ENCODE measurements at regions not wholly inside any gene's neighbourhood (a gene's known extent, or its start where the extent isn't known, plus 50 kb on each side); places are given as distances from the start of the nearest gene placed in this dataset.

- Histone ChIP-seq H3K4me3 (ENCODE audit: low read depth, low read length) (no peak overlapping the region), H3K9me3 (ENCODE audit: control insufficient read depth, insufficient read depth, low read length) (no peaks in the 10 kb centered on the region), H3K4me1 (ENCODE audit: control insufficient read depth, insufficient read depth, low read length) (peaks cover 5% of the 10 kb centered on the region), H3K27me3 (ENCODE audit: control insufficient read depth, insufficient read depth, low read length) (no peaks in the 10 kb centered on the region), H3K36me3 (ENCODE audit: control insufficient read depth, insufficient read depth, low read length) (no peaks in the 10 kb centered on the region), H3K9ac (ENCODE audit: low read depth, low read length) (no peak overlapping the region)
Measured at GRCh38 chr2:206863716-206864115, 75.6 kb upstream of the CPO start.

GRCh38 chr2:206867006-206867405, 72.3 kb upstream of the CPO start:
- Histone ChIP-seq H3K4me3 (ENCODE audit: low read depth, low read length) (no peak overlapping the region), H3K36me3 (ENCODE audit: control insufficient read depth, insufficient read depth, low read length) (no peaks in the 10 kb centered on the region), H3K4me1 (ENCODE audit: control insufficient read depth, insufficient read depth, low read length) (peaks cover 5% of the 10 kb centered on the region), H3K27me3 (ENCODE audit: control insufficient read depth, insufficient read depth, low read length) (no peaks in the 10 kb centered on the region), H3K9me3 (ENCODE audit: control insufficient read depth, insufficient read depth, low read length) (no peaks in the 10 kb centered on the region), H3K9ac (ENCODE audit: low read depth, low read length) (no peak overlapping the region)

GRCh38 chr2:206869824-206870495, 69.4 kb upstream of the CPO start:
- H3K27me3 ChIP-seq (ENCODE audit: control insufficient read depth, insufficient read depth, low read length): no peaks in the 10 kb centered on the region
- no peaks in the 10 kb centered on the region for H3K4me1 ChIP-seq (ENCODE audit: control insufficient read depth, insufficient read depth, low read length)
- no peak overlapping the region for H3K4me3 ChIP-seq (ENCODE audit: low read depth, low read length)
- H3K36me3 ChIP-seq (ENCODE audit: control insufficient read depth, insufficient read depth, low read length): no peaks in the 10 kb centered on the region
- no peaks in the 10 kb centered on the region for H3K9me3 ChIP-seq (ENCODE audit: control insufficient read depth, insufficient read depth, low read length)
- no peak overlapping the region for H3K9ac ChIP-seq (ENCODE audit: low read depth, low read length)

- Histone ChIP-seq H3K4me3 (ENCODE audit: low read depth, low read length) (no peak overlapping the region), H3K9ac (ENCODE audit: low read depth, low read length) (no peak overlapping the region), H3K4me1 (ENCODE audit: control insufficient read depth, insufficient read depth, low read length) (peaks cover 14% of the 10 kb centered on the region), H3K27me3 (ENCODE audit: control insufficient read depth, insufficient read depth, low read length) (no peaks in the 10 kb centered on the region), H3K36me3 (ENCODE audit: control insufficient read depth, insufficient read depth, low read length) (no peaks in the 10 kb centered on the region), H3K9me3 (ENCODE audit: control insufficient read depth, insufficient read depth, low read length) (no peaks in the 10 kb centered on the region)
Measured at GRCh38 chr2:206873423-206873822, 65.9 kb upstream of the CPO start.

- Histone ChIP-seq H3K9ac (ENCODE audit: low read depth, low read length) (no peak overlapping the region), H3K4me3 (ENCODE audit: low read depth, low read length) (no peak overlapping the region), H3K36me3 (ENCODE audit: control insufficient read depth, insufficient read depth, low read length) (no peaks in the 10 kb centered on the region), H3K4me1 (ENCODE audit: control insufficient read depth, insufficient read depth, low read length) (peaks cover 14% of the 10 kb centered on the region), H3K27me3 (ENCODE audit: control insufficient read depth, insufficient read depth, low read length) (no peaks in the 10 kb centered on the region), H3K9me3 (ENCODE audit: control insufficient read depth, insufficient read depth, low read length) (no peaks in the 10 kb centered on the region)
Measured at GRCh38 chr2:206875701-206876100, 63.6 kb upstream of the CPO start.

- no peaks in the 10 kb centered on the region for H3K36me3 ChIP-seq (ENCODE audit: control insufficient read depth, insufficient read depth, low read length)
- no peaks in the 10 kb centered on the region for H3K9me3 ChIP-seq (ENCODE audit: control insufficient read depth, insufficient read depth, low read length)
- H3K4me1 ChIP-seq (ENCODE audit: control insufficient read depth, insufficient read depth, low read length): peaks cover 14% of the 10 kb centered on the region
- no peak overlapping the region for H3K9ac ChIP-seq (ENCODE audit: low read depth, low read length)
- no peaks in the 10 kb centered on the region for H3K27me3 ChIP-seq (ENCODE audit: control insufficient read depth, insufficient read depth, low read length)
- peak overlapping the region; percentile 14 for H3K4me3 ChIP-seq (ENCODE audit: low read depth, low read length)
Measured at GRCh38 chr2:206876216-206876860, 63.0 kb upstream of the CPO start.

- no peaks in the 10 kb centered on the region for H3K9me3 ChIP-seq (ENCODE audit: control insufficient read depth, insufficient read depth, low read length)
- H3K4me3 ChIP-seq (ENCODE audit: low read depth, low read length): no peak overlapping the region
- H3K4me1 ChIP-seq (ENCODE audit: control insufficient read depth, insufficient read depth, low read length): no peaks in the 10 kb centered on the region
- H3K36me3 ChIP-seq (ENCODE audit: control insufficient read depth, insufficient read depth, low read length): no peaks in the 10 kb centered on the region
- H3K9ac ChIP-seq (ENCODE audit: low read depth, low read length): no peak overlapping the region
- H3K27me3 ChIP-seq (ENCODE audit: control insufficient read depth, insufficient read depth, low read length): no peaks in the 10 kb centered on the region
Measured at GRCh38 chr2:206881708-206882410, 57.5 kb upstream of the CPO start.

GRCh38 chr2:206886696-206887095, 52.6 kb upstream of the CPO start:
- no peak overlapping the region for H3K4me3 ChIP-seq (ENCODE audit: low read depth, low read length)
- no peaks in the 10 kb centered on the region for H3K27me3 ChIP-seq (ENCODE audit: control insufficient read depth, insufficient read depth, low read length)
- no peaks in the 10 kb centered on the region for H3K36me3 ChIP-seq (ENCODE audit: control insufficient read depth, insufficient read depth, low read length)
- H3K9ac ChIP-seq (ENCODE audit: low read depth, low read length): no peak overlapping the region
- no peaks in the 10 kb centered on the region for H3K4me1 ChIP-seq (ENCODE audit: control insufficient read depth, insufficient read depth, low read length)
- H3K9me3 ChIP-seq (ENCODE audit: control insufficient read depth, insufficient read depth, low read length): no peaks in the 10 kb centered on the region

GRCh38 chr2:206887745-206888144, 51.6 kb upstream of the CPO start:
- Histone ChIP-seq H3K9me3 (ENCODE audit: control insufficient read depth, insufficient read depth, low read length) (no peaks in the 10 kb centered on the region), H3K27me3 (ENCODE audit: control insufficient read depth, insufficient read depth, low read length) (no peaks in the 10 kb centered on the region), H3K4me3 (ENCODE audit: low read depth, low read length) (no peak overlapping the region)

More at GRCh38 chr2:206887745-206888144, 51.6 kb upstream of the CPO start:
- Histone ChIP-seq H3K36me3 (ENCODE audit: control insufficient read depth, insufficient read depth, low read length) (no peaks in the 10 kb centered on the region), H3K4me1 (ENCODE audit: control insufficient read depth, insufficient read depth, low read length) (no peaks in the 10 kb centered on the region), H3K9ac (ENCODE audit: low read depth, low read length) (no peak overlapping the region)
